ENCODE measurements at regions not wholly inside any gene's neighbourhood (a gene's known extent, or its start where the extent isn't known, plus 50 kb on each side); places are given as distances from the start of the nearest gene placed in this dataset.

DNA sequence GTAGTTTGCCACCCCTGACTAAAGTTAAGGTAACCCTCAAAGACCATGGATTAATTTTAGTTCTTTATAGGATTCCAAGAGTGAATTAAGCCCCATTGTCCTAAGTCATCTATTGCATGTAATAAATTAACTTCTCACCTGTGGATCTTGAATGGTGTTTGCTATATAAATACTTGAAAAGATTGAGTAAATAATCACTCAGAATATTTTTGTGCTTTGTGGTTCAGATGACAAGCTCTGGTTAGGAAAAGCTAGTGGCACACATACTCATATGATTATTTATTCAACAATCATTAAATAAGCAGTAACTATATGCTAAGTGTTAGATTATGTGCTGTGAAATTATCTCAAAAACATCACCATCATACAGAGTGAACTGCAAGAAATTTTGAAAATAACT, 203.2 kb downstream of the OGFRL1 start:
- Histone ChIP-seq H4K20me1 (ENCODE audit: insufficient read depth, low read length) (no peaks in the 10 kb centered on the region), H3K4me2 (ENCODE audit: low read depth, low read length) (no peak overlapping the region), H3K9me3 (replicated peaks; ENCODE audit: insufficient read depth, low read length) (no peaks in the 10 kb centered on the region), H3K79me2 (ENCODE audit: low read length) (no peaks in the 10 kb centered on the region), H3K27me3 (replicated peaks; ENCODE audit: insufficient read depth, low read length) (peaks cover 13% of the 10 kb centered on the region; the same call in 1 of the 2 replicates), H3K9ac (ENCODE audit: low read length) (no peak overlapping the region), H3K27ac (ENCODE audit: low read length) (no peak overlapping the region), H3F3A (ENCODE audit: insufficient read depth, low read length) (peaks cover 16% of the 10 kb centered on the region), H2AFZ (ENCODE audit: low read length) (no peak overlapping the region), H3K4me1 (ENCODE audit: low read length) (peaks cover 20% of the 10 kb centered on the region), H3K4me3 (ENCODE audit: low read length) (no peak overlapping the region), H3K36me3 (replicated peaks; ENCODE audit: insufficient read depth, low read length) (no peaks in the 10 kb centered on the region), H3K9me2 (replicated peaks; ENCODE audit: insufficient read depth, low read length) (no peaks in the 10 kb centered on the region)
- no peak for TF ChIP-seq EZH2phosphoT487 (IDR thresholded peaks at IDR 0.05; ENCODE audit: low read length)
- TF ChIP-seq EZH2 (optimal IDR thresholded peaks at IDR 0.05; ENCODE audit: low read depth, low read length): no peak
- no peak for TF ChIP-seq CTCF (IDR thresholded peaks at IDR 0.05; ENCODE audit: low read length)
- DNase-seq: no peak

DNA sequence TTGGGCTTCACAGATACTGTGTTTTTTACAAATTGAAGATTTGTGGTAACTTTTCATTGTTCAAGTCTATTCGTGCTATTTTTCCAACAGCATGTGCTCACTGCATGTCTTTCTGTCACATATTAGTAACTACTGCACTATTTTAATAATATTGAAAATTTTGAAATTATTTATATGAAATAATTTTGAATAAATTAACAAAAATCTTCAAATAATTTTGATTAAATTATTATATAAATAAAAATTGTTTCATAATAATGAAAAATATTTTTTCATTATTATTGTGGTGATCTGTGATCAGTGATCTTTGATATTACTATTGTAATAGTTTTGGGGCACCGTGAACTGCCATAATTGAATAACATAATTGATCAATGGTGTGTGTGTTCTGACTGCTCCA, 204.1 kb downstream of the OGFRL1 start:
- no peaks in the 10 kb centered on the region for H3K79me2 ChIP-seq (ENCODE audit: low read length)
- H3K4me2 ChIP-seq (ENCODE audit: low read depth, low read length): no peak overlapping the region
- TF ChIP-seq CTCF (IDR thresholded peaks at IDR 0.05; ENCODE audit: low read length): no peak
- no peak for TF ChIP-seq EZH2phosphoT487 (IDR thresholded peaks at IDR 0.05; ENCODE audit: low read length)
- no peak for TF ChIP-seq EZH2 (optimal IDR thresholded peaks at IDR 0.05; ENCODE audit: low read depth, low read length)
- no peak overlapping the region for H3K4me3 ChIP-seq (ENCODE audit: low read length)
- peaks cover 16% of the 10 kb centered on the region for H3F3A ChIP-seq (ENCODE audit: insufficient read depth, low read length)
- H3K9ac ChIP-seq (ENCODE audit: low read length): no peak overlapping the region
- H2AFZ ChIP-seq (ENCODE audit: low read length): no peak overlapping the region
- no peak for DNase-seq
- H3K9me3 ChIP-seq (replicated peaks; ENCODE audit: insufficient read depth, low read length): no peaks in the 10 kb centered on the region
- peaks cover 16% of the 10 kb centered on the region for H3K4me1 ChIP-seq (ENCODE audit: low read length)
- peaks cover 13% of the 10 kb centered on the region; the same call in 1 of the 2 replicates for H3K27me3 ChIP-seq (replicated peaks; ENCODE audit: insufficient read depth, low read length)
- no peaks in the 10 kb centered on the region for H3K36me3 ChIP-seq (replicated peaks; ENCODE audit: insufficient read depth, low read length)
- H4K20me1 ChIP-seq (ENCODE audit: insufficient read depth, low read length): no peaks in the 10 kb centered on the region
- H3K9me2 ChIP-seq (replicated peaks; ENCODE audit: insufficient read depth, low read length): no peaks in the 10 kb centered on the region
- H3K27ac ChIP-seq (ENCODE audit: low read length): no peak overlapping the region

DNA sequence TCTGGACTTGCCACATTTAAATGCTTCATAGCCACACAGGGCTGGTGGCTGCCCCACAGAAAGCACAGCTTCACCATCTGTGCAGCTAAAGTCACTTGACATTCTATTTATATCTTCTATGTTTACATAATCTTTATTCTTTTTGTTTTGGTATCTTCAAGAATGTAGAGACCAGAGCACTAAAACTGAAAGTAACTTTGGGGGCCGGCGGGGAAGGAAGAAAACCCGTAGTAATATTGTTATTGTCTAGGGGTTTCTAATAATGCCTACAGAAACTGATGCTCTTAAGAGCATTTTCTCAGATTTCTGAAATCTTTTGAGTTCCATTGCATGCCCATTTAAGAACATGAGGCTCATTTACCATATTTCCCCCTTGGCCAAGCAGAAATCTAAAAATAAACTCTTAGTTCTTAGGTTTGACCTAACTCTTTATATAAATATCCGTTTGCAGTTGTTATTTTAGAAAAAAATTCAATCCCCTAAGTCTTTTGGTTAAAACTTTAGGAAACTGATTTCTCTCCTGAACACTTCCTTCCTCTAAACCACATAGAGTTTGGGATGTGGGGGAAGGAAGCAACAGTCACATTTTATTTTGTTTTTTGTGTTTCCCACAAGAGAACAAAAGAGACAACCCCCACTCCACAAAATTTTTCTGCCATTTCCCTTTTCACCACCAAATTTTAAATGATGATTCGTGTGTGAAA, 207.6 kb downstream of the OGFRL1 start:
- TF ChIP-seq EZH2phosphoT487 (IDR thresholded peaks at IDR 0.05; ENCODE audit: low read length) (no peak), CTCF (IDR thresholded peaks at IDR 0.05; ENCODE audit: low read length) (no peak), EZH2 (optimal IDR thresholded peaks at IDR 0.05; ENCODE audit: low read depth, low read length) (no peak)
- peak; percentile 92 for DNase-seq
- Histone ChIP-seq H3K9me2 (replicated peaks; ENCODE audit: insufficient read depth, low read length) (no peaks in the 10 kb centered on the region), H3K4me2 (ENCODE audit: low read depth, low read length) (peak overlapping the region; percentile 63), H3K9me3 (replicated peaks; ENCODE audit: insufficient read depth, low read length) (no peaks in the 10 kb centered on the region), H3K27ac (ENCODE audit: low read length) (peak overlapping the region; percentile 52; the same call in 1 of the 2 replicates), H3K4me1 (ENCODE audit: low read length) (peaks cover 14% of the 10 kb centered on the region), H3F3A (ENCODE audit: insufficient read depth, low read length) (peaks cover 16% of the 10 kb centered on the region), H3K4me3 (ENCODE audit: low read length) (peak overlapping the region; percentile 38), H3K9ac (ENCODE audit: low read length) (no peak overlapping the region; the same call in 1 of the 2 replicates), H3K79me2 (ENCODE audit: low read length) (no peaks in the 10 kb centered on the region), H3K27me3 (replicated peaks; ENCODE audit: insufficient read depth, low read length) (peaks cover 6% of the 10 kb centered on the region; the same call in 1 of the 2 replicates), H2AFZ (ENCODE audit: low read length) (peak overlapping the region; percentile 6; the same call in 1 of the 2 replicates), H3K36me3 (replicated peaks; ENCODE audit: insufficient read depth, low read length) (no peaks in the 10 kb centered on the region), H4K20me1 (ENCODE audit: insufficient read depth, low read length) (no peaks in the 10 kb centered on the region)

Data from MM.1S (cell line).